Astrocyte (in vitro differentiated cells and primary cell): ENCODE measurements at regions not wholly inside any gene's neighbourhood (a gene's known extent, or its start where the extent isn't known, plus 50 kb on each side); places are given as distances from the start of the nearest gene placed in this dataset.

Experiments used
- CTCF ChIP-seq: IDR thresholded peaks from 2 replicates; pipeline ENCODE4 v1.5.1; 2011; ENCODE audit warnings: low read depth, mild to moderate bottlenecking, inconsistent platforms, low read length, moderate library complexity; ENCODE audit not compliant: insufficient read depth
- EZH2 ChIP-seq: IDR thresholded peaks from 2 replicates; pipeline ENCODE4 v1.6.1; 2012; ENCODE audit warnings: mild to moderate bottlenecking, low read length, inconsistent platforms; ENCODE audit not compliant: insufficient read depth

GRCh38 chr11:97107604-97108003 lies 717.8 kb downstream of the JRKL start:
- no peak for TF ChIP-seq CTCF
- no peak for TF ChIP-seq EZH2
